SK-MEL-5 (cell line): ENCODE measurements at regions not wholly inside any gene's neighbourhood (a gene's known extent, or its start where the extent isn't known, plus 50 kb on each side); places are given as distances from the start of the nearest gene placed in this dataset.

ENCODE experiments used
- DNase-seq: peaks from one replicate; pipeline ENCODE4 v3.0.0-alpha.2; 2016; ENCODE audit warnings: low read depth, low spot score
- in situ Hi-C: cut with HindIII; loops from 2 replicates; pipeline ENCODE4 v1.10.0; 2016; ENCODE audit warnings: low sequenced_read_pairs, high pct_unique_total_duplicates, low pct_unique_long_range_greater_than_20kb

- in situ Hi-C loops, result no loop called here
- DNase-seq, result no peak
These were observed 79.2 kb upstream of the NRIP1 start for GRCh38 chr21:15144026-15144425.

GRCh38 chr21:15148437-15148836 is 83.6 kb upstream of the NRIP1 start:
- DNase-seq, result no peak
- in situ Hi-C loops, result no loop called here

DNA sequence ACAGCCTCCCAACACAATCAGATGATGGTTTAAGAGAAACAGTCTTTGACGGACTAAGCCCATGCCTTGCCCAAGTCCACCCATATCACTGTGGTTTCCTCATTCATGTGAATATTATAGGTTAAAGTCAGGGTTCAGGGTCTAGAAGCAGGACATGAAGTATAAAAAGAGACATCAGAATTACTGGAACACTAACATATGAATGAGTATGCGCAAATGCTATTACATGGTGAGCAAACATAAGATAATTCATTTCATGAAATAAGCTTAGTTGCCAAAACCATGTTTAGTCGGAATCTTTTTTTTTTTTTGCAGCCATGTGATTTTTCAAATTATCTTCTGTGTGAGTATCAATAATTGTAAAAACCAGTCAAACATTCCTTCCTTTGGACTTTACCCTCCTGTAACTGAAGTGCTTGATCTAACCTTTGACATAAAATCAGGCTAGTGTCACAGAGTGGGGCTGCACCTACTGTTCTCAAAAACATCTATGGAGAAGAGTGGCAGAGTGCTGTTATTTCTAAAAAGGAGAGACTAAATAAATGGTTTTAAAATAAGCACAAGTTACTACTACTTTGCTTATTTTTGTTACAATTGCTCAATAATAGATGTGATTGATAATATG is 84.9 kb upstream of the NRIP1 start:
- in situ Hi-C loops, result no loop called here
- DNase-seq, result no peak

DNA sequence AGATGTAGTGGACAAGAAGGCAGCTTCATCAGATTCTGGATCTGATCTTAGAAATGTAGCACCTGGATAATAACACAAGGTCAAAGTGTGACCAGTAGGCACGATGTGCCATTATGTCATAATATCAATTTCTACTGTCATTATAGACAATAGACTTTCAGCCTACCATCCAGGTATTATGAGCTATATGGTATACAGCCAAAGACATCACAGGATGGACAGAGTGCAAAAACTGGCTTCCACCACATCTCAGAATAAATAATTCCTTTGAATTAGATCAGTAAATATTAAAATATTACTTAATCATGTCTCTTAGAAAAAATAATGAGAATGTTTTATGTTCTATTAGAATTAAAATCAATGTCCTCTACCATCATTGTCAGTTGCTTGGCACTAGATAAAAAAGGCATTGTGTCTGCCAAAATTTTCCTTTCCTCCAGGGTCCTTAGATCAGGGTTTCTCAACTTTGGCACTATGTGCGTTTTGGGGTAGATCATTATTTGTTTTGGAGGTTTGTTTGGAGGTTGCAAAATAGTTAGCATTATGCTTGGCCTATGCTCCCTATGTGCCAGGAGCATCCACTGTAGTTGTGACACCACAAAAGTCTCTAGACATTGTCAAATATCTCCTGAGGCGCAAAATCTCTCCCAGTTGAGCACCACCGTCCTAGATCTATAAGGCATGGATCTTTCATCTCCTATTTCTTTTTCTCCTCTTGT is 86.7 kb upstream of the NRIP1 start:
- no peak for DNase-seq
- in situ Hi-C loops, result no loop called here

GRCh38 chr21:15152591-15152990 is 87.8 kb upstream of the NRIP1 start:
- DNase-seq, result no peak
- in situ Hi-C loops, result no loop called here

DNA sequence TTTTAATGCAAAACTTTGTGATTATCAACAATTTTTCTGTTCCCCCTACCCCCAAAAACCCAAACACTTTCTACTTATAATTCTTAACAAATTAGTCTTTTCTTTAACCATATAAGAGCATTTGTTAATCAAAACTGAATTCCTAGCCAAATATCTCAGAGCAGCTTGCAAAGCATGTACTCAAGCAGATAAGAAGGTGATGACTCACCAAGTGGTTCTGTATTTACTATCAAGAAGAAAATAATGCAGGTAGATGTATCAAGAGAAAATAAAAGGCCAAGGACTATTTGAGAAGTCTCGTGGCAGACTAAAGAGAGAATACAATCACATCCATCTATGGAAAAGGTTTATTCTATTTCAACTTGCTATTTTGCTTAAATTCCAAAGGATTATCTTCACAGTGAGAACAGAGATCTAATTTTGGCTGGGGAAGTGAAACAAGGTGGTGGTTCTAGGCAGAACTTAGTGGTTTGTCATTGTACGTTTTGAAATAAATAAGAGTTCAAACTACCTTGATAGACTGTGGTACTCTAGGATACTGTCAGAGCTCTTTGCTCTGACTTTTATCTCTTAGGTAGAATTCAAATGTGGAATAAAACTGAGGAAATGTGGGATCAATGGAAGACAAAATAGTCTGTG is 94.7 kb upstream of the NRIP1 start:
- in situ Hi-C loops, result no loop called here
- DNase-seq, result no peak

GRCh38 chr21:15160136-15160535 is 95.3 kb upstream of the NRIP1 start:
- no peak for DNase-seq
- in situ Hi-C loops, result no loop called here

DNA sequence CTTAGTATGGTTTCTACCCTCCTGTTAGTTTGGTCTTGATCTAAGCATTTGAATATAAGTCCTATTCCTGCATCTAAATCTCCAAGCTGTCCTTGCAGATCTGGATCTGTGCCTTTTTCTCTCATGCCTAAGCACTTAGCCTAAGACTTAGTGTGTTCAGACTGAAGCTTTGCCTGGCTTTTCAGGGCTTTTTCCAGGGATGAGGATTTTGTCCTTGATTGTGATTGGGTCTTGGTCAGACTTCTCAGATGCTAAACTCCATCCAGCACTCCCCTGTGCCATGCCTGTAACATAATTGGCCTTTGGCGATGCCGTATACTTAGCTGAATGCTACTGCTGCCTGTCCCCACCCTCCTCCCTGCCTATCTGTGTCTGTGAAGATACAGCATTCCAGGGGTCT is 98.1 kb upstream of the NRIP1 start:
- in situ Hi-C loops, result no loop called here
- DNase-seq, result no peak

GRCh38 chr21:15164273-15164672 is 99.5 kb upstream of the NRIP1 start:
- DNase-seq, result no peak
- in situ Hi-C loops, result no loop called here

DNA sequence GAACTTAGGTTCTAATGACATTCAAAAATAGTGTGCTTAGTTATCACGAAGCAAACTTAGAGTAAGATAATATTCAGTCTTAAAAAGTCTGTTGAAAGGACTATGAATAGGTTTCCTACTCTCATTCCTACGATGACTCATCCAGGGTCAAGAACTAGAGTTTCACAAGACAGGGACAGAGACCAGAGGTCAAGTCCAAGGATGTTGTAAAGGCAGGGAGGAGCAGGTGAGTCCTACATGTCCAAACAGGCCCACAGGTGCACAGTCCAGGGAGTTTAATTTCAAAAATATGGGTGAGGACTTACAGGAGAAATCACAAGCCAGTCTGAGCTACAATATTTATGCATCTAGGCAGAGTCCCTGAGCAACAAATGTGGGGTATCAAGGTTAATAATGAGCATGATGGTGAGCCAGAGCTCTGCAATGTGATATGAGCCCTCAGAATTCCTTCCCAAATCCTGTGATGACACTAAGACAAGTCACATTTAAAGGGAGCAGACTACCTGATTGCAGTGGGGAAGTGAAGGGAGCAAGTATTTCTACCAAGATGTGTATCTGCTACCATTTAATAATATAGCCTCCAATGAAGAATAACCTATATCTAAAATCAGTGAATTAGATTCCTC is 100.0 kb upstream of the NRIP1 start:
- in situ Hi-C loops, result no loop called here
- no peak for DNase-seq

DNA sequence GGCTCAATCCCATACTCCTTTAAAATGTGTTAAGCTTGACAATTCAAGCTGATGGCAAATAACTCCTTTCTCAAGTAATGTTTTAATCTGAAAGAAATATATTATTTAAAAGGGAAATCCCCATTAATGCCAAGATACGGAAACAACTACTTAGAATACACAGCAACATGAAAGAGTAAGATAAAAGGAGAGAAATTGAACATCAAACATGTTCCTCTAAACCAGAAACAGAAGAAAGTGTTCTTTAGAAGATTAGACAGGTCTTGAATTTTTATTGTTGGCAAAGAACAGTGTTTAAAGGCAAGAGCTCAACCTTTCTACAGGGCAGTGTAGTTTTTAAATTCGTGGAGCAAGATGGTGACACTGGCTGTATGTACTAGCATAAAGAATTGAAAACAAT is 105.8 kb upstream of the NRIP1 start:
- in situ Hi-C loops, result no loop called here
- DNase-seq, result no peak

- in situ Hi-C loops, result no loop called here
These were observed 106.7 kb upstream of the NRIP1 start for GRCh38 chr21:15171546-15171945.

DNA sequence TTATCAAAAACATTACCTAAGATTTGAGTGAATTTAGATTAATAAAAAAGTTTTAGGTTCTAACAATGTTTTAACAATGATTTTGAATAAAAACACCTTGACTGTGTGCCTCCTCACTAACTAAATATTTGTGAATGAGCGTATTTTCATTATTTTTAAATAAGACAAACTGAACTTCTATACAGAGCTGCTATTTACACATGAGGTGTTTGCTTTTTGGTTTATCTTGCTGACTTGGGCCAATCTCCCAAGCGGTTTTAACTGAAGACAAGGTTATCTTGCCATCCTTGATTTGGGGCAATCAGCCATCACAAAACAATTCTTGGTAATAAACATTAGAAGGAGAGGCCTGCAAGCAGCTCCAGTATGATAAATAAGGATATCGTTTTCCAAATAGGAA is 108.2 kb upstream of the NRIP1 start:
- no peak for DNase-seq
- in situ Hi-C loops, result no loop called here

More at GRCh38 chr21:15171546-15171945, 106.7 kb upstream of the NRIP1 start:
- no peak for DNase-seq

DNA sequence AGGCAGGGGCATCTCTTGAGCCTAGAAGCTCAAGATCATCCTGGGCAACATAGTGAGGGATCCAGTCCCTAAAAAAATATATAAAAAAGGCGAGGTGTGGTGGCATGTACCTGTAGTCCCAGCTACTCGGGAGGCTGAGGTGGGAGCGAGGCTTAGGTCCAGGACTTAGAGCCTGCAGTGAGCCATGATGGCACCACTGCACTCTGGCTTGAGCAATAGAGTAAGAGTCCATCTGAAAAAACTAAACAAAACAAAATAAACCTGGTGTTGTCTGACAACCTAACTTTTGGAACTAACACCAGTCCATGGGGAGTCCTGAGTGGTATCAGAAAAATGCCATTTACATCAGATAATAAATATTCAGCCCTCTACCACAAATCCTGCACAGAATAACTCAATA is 110.1 kb upstream of the NRIP1 start:
- DNase-seq, result no peak
- in situ Hi-C loops, result no loop called here

GRCh38 chr21:15182731-15183130 is 117.9 kb upstream of the NRIP1 start:
- DNase-seq, result no peak
- in situ Hi-C loops, result no loop called here

DNA sequence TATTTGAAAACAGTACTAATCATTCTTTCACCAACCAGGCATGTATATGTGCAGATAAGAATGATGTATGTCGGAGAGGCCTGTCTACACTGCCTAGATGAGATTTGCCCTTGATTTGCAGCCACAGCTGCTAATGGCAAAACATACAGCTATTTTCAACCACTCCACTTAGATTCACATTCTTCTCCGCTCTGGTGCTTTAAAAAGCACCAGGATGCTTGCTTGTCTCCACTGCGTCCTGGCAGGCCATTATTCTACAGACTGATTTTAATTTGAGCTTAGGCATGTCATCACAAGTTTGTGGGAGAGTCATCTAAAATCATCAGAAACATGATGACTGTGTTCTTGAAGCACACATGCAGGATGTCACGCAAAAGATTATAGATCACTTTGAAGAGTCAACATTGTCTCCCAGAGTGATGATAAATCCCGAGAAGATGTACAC is 119.0 kb upstream of the NRIP1 start:
- no peak for DNase-seq
- in situ Hi-C loops, result no loop called here

DNA sequence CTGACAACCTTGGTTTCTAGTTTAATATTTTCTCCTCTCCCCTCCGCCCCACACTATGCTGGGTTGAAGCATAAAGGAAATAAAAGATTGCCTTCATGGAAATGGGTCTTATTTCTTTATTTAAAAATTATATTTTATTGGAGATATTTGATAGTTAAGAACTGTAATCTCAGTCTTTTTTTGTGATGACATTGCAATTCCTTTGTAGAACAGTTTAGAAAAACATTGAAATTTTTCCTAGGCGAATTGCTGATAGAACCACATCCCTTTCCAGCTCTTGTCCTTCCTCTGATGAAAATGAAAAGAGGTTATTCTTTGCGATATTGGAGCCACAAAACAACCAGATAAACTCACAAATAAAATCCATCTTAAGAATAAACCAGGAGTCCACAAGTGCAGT is 125.6 kb upstream of the NRIP1 start:
- no peak for DNase-seq
- in situ Hi-C loops, result no loop called here

DNA sequence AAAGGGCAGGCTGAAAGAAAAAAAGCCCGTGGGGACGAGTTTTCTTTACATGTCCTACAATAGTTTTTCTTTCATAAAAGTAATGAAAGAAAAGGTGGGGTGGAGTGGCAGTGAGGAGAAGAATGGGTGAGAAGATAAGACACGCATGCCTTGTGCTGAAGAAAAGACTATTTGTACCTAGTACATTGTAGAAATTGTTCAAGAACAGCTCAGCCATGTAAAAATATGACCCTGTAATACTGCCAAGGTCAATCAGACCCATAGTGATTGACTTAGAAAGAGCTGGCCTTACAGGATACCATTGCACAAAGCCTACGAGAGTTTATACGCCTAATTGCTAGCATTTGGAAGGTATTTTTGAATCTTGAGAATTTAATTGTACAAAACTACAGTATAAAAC is 126.0 kb upstream of the NRIP1 start:
- in situ Hi-C loops, result no loop called here
- DNase-seq, result no peak

- DNase-seq, result no peak
- in situ Hi-C loops, result no loop called here
These were observed 126.5 kb upstream of the NRIP1 start for GRCh38 chr21:15191342-15191741.
